ENCODE measurements at regions not wholly inside any gene's neighbourhood (a gene's known extent, or its start where the extent isn't known, plus 50 kb on each side); places are given as distances from the start of the nearest gene placed in this dataset.

- Histone ChIP-seq H3K4me1 (ENCODE audit: control insufficient read depth in 2 of 2, insufficient read depth in 2 of 2, low read length in 2 of 2) (no peaks in the 10 kb centered on the region), H3K9me3 (ENCODE audit: control insufficient read depth in 2 of 2, low read length in 2 of 2) (no peaks in the 10 kb centered on the region), H3K27ac (ENCODE audit: low read depth in 2 of 2, low read length in 2 of 2) (no peak overlapping the region), H3K36me3 (ENCODE audit: control insufficient read depth in 2 of 2, insufficient read depth in 2 of 2, low read length in 2 of 2) (no peaks in the 10 kb centered on the region), H3K27me3 (ENCODE audit: control insufficient read depth in 2 of 2, insufficient read depth in 2 of 2, low read length in 2 of 2) (no peaks in the 10 kb centered on the region), H3K9ac (ENCODE audit: low read depth in 1 of 2, low read length in 2 of 2) (no peak overlapping the region), H3K4me3 (ENCODE audit: low read length in 2 of 2) (no peak overlapping the region)
Observed at GRCh38 chr15:62446984-62447383, 281.9 kb upstream of the C2CD4B start.

GRCh38 chr15:62447742-62448141, 282.7 kb upstream of the C2CD4B start:
- Histone ChIP-seq H3K27me3 (ENCODE audit: control insufficient read depth in 2 of 2, insufficient read depth in 2 of 2, low read length in 2 of 2) (no peaks in the 10 kb centered on the region), H3K36me3 (ENCODE audit: control insufficient read depth in 2 of 2, insufficient read depth in 2 of 2, low read length in 2 of 2) (no peaks in the 10 kb centered on the region), H3K9me3 (ENCODE audit: control insufficient read depth in 2 of 2, low read length in 2 of 2) (no peaks in the 10 kb centered on the region), H3K27ac (ENCODE audit: low read depth in 2 of 2, low read length in 2 of 2) (no peak overlapping the region), H3K4me3 (ENCODE audit: low read length in 2 of 2) (no peak overlapping the region), H3K4me1 (ENCODE audit: control insufficient read depth in 2 of 2, insufficient read depth in 2 of 2, low read length in 2 of 2) (no peaks in the 10 kb centered on the region), H3K9ac (ENCODE audit: low read depth in 1 of 2, low read length in 2 of 2) (no peak overlapping the region)

- Histone ChIP-seq H3K9me3 (ENCODE audit: control insufficient read depth in 2 of 2, low read length in 2 of 2) (no peaks in the 10 kb centered on the region), H3K4me1 (ENCODE audit: control insufficient read depth in 2 of 2, insufficient read depth in 2 of 2, low read length in 2 of 2) (peaks cover 2 to 10% of the 10 kb centered on the region in 2 donors), H3K36me3 (ENCODE audit: control insufficient read depth in 2 of 2, insufficient read depth in 2 of 2, low read length in 2 of 2) (no peaks in the 10 kb centered on the region), H3K4me3 (ENCODE audit: low read length in 2 of 2) (no peak overlapping the region), H3K27me3 (ENCODE audit: control insufficient read depth in 2 of 2, insufficient read depth in 2 of 2, low read length in 2 of 2) (no peaks in the 10 kb centered on the region), H3K9ac (ENCODE audit: low read depth in 1 of 2, low read length in 2 of 2) (no peak overlapping the region), H3K27ac (ENCODE audit: low read depth in 2 of 2, low read length in 2 of 2) (no peak overlapping the region)
Observed at GRCh38 chr15:62449638-62450037, 284.6 kb upstream of the C2CD4B start.

DNA sequence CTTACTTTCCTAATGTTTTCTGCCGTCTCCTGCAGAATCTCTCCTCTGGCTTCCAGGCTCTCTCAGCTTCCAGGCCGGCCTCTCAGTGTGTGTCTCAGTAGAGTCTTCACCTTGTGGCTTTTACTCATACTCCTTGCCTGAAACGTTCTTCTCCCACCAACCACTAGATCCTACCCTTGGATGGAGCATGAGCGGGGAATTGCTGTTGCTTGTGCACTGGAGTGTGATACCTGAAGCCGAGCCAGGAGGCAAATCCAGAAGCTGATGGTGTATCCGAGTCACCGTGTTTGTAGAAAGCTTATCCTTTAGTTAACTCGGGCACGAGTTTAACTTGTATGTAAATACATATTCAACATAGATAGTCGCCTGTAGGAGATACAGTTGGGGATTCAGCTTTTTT, 285.0 kb upstream of the C2CD4B start:
- H3K4me1 ChIP-seq (ENCODE audit: control insufficient read depth in 2 of 2, insufficient read depth in 2 of 2, low read length in 2 of 2), result peaks cover 2 to 10% of the 10 kb centered on the region in 2 donors
- H3K27ac ChIP-seq (ENCODE audit: low read depth in 2 of 2, low read length in 2 of 2), result no peak overlapping the region

GRCh38 chr15:62452026-62452425, 286.9 kb upstream of the C2CD4B start:
- no peaks in the 10 kb centered on the region for H3K36me3 ChIP-seq (ENCODE audit: control insufficient read depth in 2 of 2, insufficient read depth in 2 of 2, low read length in 2 of 2)
- no peak overlapping the region for H3K4me3 ChIP-seq (ENCODE audit: low read length in 2 of 2)
- H3K9ac ChIP-seq (ENCODE audit: low read depth in 1 of 2, low read length in 2 of 2), result no peak overlapping the region
- H3K4me1 ChIP-seq (ENCODE audit: control insufficient read depth in 2 of 2, insufficient read depth in 2 of 2, low read length in 2 of 2), result peaks cover 2 to 10% of the 10 kb centered on the region in 2 donors
- no peaks in the 10 kb centered on the region for H3K9me3 ChIP-seq (ENCODE audit: control insufficient read depth in 2 of 2, low read length in 2 of 2)
- no peaks in the 10 kb centered on the region for H3K27me3 ChIP-seq (ENCODE audit: control insufficient read depth in 2 of 2, insufficient read depth in 2 of 2, low read length in 2 of 2)
- H3K27ac ChIP-seq (ENCODE audit: low read depth in 2 of 2, low read length in 2 of 2), result no peak overlapping the region

More for the DNA sequence above, 285.0 kb upstream of the C2CD4B start:
- Histone ChIP-seq H3K36me3 (ENCODE audit: control insufficient read depth in 2 of 2, insufficient read depth in 2 of 2, low read length in 2 of 2) (no peaks in the 10 kb centered on the region), H3K9me3 (ENCODE audit: control insufficient read depth in 2 of 2, low read length in 2 of 2) (no peaks in the 10 kb centered on the region), H3K27me3 (ENCODE audit: control insufficient read depth in 2 of 2, insufficient read depth in 2 of 2, low read length in 2 of 2) (no peaks in the 10 kb centered on the region), H3K4me3 (ENCODE audit: low read length in 2 of 2) (no peak overlapping the region), H3K9ac (ENCODE audit: low read depth in 1 of 2, low read length in 2 of 2) (no peak overlapping the region)

DNA sequence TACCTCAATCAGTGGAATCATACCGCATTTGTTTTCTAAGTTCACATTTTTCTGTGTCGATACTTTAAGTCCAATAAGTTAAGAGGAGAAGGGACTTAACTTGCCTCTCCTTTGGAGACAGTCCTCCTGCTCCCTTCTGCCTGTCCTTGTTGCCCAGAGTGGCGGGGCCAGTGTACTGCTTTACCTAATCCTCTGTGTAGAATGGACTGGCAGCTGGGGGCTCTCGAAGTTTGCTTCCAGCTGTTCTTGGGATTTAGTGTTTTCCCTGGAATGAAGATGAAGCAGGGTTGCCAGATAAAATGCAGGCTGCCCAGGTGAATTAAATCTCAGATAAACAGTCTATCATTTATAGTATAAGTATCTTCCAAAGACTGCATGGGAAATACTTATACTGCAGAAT, 287.6 kb upstream of the C2CD4B start:
- peaks cover 2 to 10% of the 10 kb centered on the region in 2 donors for H3K4me1 ChIP-seq (ENCODE audit: control insufficient read depth in 2 of 2, insufficient read depth in 2 of 2, low read length in 2 of 2)
- no peak overlapping the region for H3K27ac ChIP-seq (ENCODE audit: low read depth in 2 of 2, low read length in 2 of 2)
- no peaks in the 10 kb centered on the region for H3K27me3 ChIP-seq (ENCODE audit: control insufficient read depth in 2 of 2, insufficient read depth in 2 of 2, low read length in 2 of 2)
- H3K4me3 ChIP-seq (ENCODE audit: low read length in 2 of 2), result no peak overlapping the region
- H3K9ac ChIP-seq (ENCODE audit: low read depth in 1 of 2, low read length in 2 of 2), result no peak overlapping the region
- H3K36me3 ChIP-seq (ENCODE audit: control insufficient read depth in 2 of 2, insufficient read depth in 2 of 2, low read length in 2 of 2), result no peaks in the 10 kb centered on the region
- no peaks in the 10 kb centered on the region for H3K9me3 ChIP-seq (ENCODE audit: control insufficient read depth in 2 of 2, low read length in 2 of 2)

DNA sequence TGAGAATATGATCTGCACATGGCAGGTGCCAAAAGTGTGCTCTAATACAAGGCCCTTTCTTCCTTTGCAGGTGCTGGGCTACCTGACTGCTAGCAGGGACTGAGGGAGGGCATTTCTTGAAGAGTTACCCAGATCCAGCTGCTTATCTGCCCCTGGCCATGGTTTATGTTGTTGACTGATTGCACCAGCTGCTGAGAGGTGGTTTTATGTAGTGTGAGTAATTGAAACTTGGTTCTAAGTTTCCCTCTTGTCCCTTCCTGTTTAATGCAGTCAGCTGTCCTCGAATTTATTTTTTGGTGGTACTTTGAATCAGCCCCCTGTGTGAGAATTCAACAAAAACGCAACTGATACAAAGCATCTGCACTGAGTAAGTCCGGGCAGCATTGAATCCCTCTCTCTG, 288.3 kb upstream of the C2CD4B start:
- H3K9me3 ChIP-seq (ENCODE audit: control insufficient read depth in 2 of 2, low read length in 2 of 2), result no peaks in the 10 kb centered on the region
- H3K4me1 ChIP-seq (ENCODE audit: control insufficient read depth in 2 of 2, insufficient read depth in 2 of 2, low read length in 2 of 2), result peaks cover 2 to 10% of the 10 kb centered on the region in 2 donors
- no peaks in the 10 kb centered on the region for H3K27me3 ChIP-seq (ENCODE audit: control insufficient read depth in 2 of 2, insufficient read depth in 2 of 2, low read length in 2 of 2)
- peak overlapping the region; percentile 39 to 49 for H3K27ac ChIP-seq (ENCODE audit: low read depth in 2 of 2, low read length in 2 of 2)
- H3K9ac ChIP-seq (ENCODE audit: low read depth in 1 of 2, low read length in 2 of 2), result peak overlapping the region in 1 of 2 donors; percentile 40
- H3K36me3 ChIP-seq (ENCODE audit: control insufficient read depth in 2 of 2, insufficient read depth in 2 of 2, low read length in 2 of 2), result no peaks in the 10 kb centered on the region
- no peak overlapping the region for H3K4me3 ChIP-seq (ENCODE audit: low read length in 2 of 2)

GRCh38 chr15:62453981-62454380, 288.9 kb upstream of the C2CD4B start:
- no peak overlapping the region for H3K4me3 ChIP-seq (ENCODE audit: low read length in 2 of 2)

DNA sequence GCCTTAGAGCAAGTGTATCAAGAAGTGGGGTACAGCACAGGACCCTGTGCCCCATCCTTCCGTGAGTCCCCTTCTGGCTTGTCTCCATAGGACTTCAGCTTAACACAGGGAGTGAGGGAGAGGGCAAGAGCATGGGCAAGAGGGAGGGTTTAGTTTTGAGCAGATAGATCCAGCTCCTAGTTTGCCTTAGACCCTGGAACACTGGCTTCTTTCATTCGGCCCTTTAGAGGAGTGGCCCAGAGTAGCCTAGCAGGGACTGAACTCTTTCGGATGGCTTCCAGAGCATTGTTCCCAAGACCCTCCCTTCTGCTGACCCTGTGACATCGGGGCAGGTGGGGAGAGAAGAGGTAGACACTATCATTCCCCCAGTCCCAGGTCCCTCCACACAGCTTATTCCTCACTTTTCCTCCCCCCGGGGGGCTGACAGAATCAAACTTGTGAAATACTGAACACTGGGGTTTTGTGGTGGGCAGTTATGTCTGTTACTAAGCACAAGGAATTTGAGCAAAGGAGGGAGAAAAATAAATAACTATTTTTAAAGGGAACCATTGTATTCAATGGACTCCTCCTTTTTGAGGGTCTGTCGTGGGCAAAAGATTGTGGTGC, 289.6 kb upstream of the C2CD4B start:
- peaks cover 2 to 10% of the 10 kb centered on the region in 2 donors for H3K4me1 ChIP-seq (ENCODE audit: control insufficient read depth in 2 of 2, insufficient read depth in 2 of 2, low read length in 2 of 2)
- H3K36me3 ChIP-seq (ENCODE audit: control insufficient read depth in 2 of 2, insufficient read depth in 2 of 2, low read length in 2 of 2), result no peaks in the 10 kb centered on the region
- H3K4me3 ChIP-seq (ENCODE audit: low read length in 2 of 2), result no peak overlapping the region
- no peak overlapping the region for H3K27ac ChIP-seq (ENCODE audit: low read depth in 2 of 2, low read length in 2 of 2)
- no peaks in the 10 kb centered on the region for H3K9me3 ChIP-seq (ENCODE audit: control insufficient read depth in 2 of 2, low read length in 2 of 2)
- H3K27me3 ChIP-seq (ENCODE audit: control insufficient read depth in 2 of 2, insufficient read depth in 2 of 2, low read length in 2 of 2), result no peaks in the 10 kb centered on the region
- H3K9ac ChIP-seq (ENCODE audit: low read depth in 1 of 2, low read length in 2 of 2), result no peak overlapping the region

More at GRCh38 chr15:62453981-62454380, 288.9 kb upstream of the C2CD4B start:
- Histone ChIP-seq H3K4me1 (ENCODE audit: control insufficient read depth in 2 of 2, insufficient read depth in 2 of 2, low read length in 2 of 2) (peaks cover 2 to 10% of the 10 kb centered on the region in 2 donors), H3K9me3 (ENCODE audit: control insufficient read depth in 2 of 2, low read length in 2 of 2) (no peaks in the 10 kb centered on the region), H3K27ac (ENCODE audit: low read depth in 2 of 2, low read length in 2 of 2) (peak overlapping the region; percentile 39 to 49), H3K27me3 (ENCODE audit: control insufficient read depth in 2 of 2, insufficient read depth in 2 of 2, low read length in 2 of 2) (no peaks in the 10 kb centered on the region), H3K9ac (ENCODE audit: low read depth in 1 of 2, low read length in 2 of 2) (peak overlapping the region in 1 of 2 donors; percentile 40), H3K36me3 (ENCODE audit: control insufficient read depth in 2 of 2, insufficient read depth in 2 of 2, low read length in 2 of 2) (no peaks in the 10 kb centered on the region)

GRCh38 chr15:62455441-62455921, 290.4 kb upstream of the C2CD4B start:
- Histone ChIP-seq H3K9ac (ENCODE audit: low read depth in 1 of 2, low read length in 2 of 2) (no peak overlapping the region), H3K4me3 (ENCODE audit: low read length in 2 of 2) (no peak overlapping the region), H3K27me3 (ENCODE audit: control insufficient read depth in 2 of 2, insufficient read depth in 2 of 2, low read length in 2 of 2) (no peaks in the 10 kb centered on the region), H3K9me3 (ENCODE audit: control insufficient read depth in 2 of 2, low read length in 2 of 2) (no peaks in the 10 kb centered on the region), H3K27ac (ENCODE audit: low read depth in 2 of 2, low read length in 2 of 2) (no peak overlapping the region), H3K36me3 (ENCODE audit: control insufficient read depth in 2 of 2, insufficient read depth in 2 of 2, low read length in 2 of 2) (no peaks in the 10 kb centered on the region), H3K4me1 (ENCODE audit: control insufficient read depth in 2 of 2, insufficient read depth in 2 of 2, low read length in 2 of 2) (peaks cover 2 to 10% of the 10 kb centered on the region in 2 donors)
